C4-2B (cell line): ENCODE measurements at regions not wholly inside any gene's neighbourhood (a gene's known extent, or its start where the extent isn't known, plus 50 kb on each side); places are given as distances from the start of the nearest gene placed in this dataset.

ENCODE experiments used
- H3K27ac ChIP-seq: fragments of 450-650 bp; 2 replicates; pipeline ENCODE4 v1.5.1; 2017
- CTCF ChIP-seq: fragments of 450-650 bp; conservative IDR thresholded peaks from 2 replicates; pipeline ENCODE4 v1.5.1; 2017; ENCODE audit warnings: mild to moderate bottlenecking
- ZFX ChIP-seq: fragments of 450-650 bp; IDR thresholded peaks from 2 replicates; pipeline ENCODE4 v1.6.1; 2017

DNA sequence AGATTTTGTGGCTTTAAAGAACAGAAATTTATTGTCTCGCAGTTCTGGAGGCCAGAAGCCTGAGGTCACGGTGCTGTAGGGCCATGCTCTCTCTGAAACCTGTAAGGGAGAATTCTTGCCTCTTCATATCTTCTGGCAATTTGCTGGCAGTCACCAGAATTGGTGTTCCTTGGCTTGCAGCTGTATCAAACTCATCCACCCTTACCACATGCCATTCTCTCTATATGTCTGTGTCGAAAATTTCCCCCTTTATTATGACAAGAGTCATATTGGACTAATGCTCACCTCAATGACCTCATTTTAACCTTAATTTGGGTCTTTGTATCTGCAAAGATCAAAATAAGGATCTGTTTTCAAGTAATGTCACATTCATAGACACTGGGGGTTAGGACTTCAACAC is 266.7 kb downstream of the IL20RB start:
- H3K27ac ChIP-seq, result no peak overlapping the region
- TF ChIP-seq CTCF (no peak), ZFX (no peak)

DNA sequence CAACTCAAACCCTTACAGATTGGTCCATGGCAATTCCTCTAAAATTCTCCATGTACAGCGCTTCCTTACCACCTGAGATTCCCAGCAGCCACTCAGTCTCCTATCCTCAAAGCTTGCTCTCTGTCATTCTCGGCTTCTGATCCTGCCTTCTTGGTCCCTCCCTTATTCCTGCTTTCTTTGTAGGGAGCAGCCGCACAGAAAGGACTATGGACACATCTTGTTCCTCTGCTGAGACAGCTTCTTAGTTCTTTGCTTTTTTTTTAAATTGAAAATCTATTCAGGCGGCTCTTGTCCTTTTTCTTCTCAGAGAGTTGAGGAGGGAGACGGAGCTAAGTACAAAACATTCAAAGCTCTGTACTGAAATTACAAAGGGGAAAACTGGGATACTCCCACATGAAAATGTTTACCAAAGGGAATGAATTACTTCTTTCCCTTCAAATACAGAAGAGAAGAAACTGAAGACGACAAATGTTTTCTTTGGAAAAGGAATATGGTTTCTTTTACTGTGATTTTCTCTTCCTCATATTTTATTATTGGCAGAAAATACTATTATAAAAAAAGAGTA is 285.1 kb downstream of the IL20RB start:
- no peak overlapping the region for H3K27ac ChIP-seq
- no peak for TF ChIP-seq ZFX
- no peak for TF ChIP-seq CTCF

GRCh38 chr3:137246491-137246890 is 288.7 kb downstream of the IL20RB start:
- no peak overlapping the region for H3K27ac ChIP-seq
- no peak for TF ChIP-seq ZFX
- TF ChIP-seq CTCF, result no peak

GRCh38 chr3:137249311-137249940 is 291.6 kb downstream of the IL20RB start:
- H3K27ac ChIP-seq, result no peak overlapping the region
- TF ChIP-seq ZFX, result no peak
- no peak for TF ChIP-seq CTCF

DNA sequence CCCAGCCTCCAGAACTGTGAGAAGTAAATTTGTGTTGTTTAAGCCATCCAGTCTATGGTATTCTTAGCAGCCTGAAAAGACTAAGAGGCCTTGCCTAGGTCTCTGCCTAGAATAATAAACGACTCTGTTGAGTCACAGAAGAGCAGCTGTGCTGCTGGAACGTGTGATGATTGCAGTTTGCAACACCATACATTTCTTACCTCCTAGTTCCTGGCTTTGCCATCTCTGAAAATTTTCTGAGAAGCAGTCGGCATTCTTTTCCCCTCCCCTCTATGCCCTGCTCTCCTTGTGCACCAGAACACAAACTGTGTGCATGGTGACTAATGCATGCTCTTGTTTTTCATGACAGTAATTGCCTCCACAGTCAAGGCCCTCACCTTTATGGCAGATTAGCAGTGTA is 301.3 kb downstream of the IL20RB start:
- TF ChIP-seq CTCF (no peak), ZFX (no peak)
- H3K27ac ChIP-seq, result no peak overlapping the region

DNA sequence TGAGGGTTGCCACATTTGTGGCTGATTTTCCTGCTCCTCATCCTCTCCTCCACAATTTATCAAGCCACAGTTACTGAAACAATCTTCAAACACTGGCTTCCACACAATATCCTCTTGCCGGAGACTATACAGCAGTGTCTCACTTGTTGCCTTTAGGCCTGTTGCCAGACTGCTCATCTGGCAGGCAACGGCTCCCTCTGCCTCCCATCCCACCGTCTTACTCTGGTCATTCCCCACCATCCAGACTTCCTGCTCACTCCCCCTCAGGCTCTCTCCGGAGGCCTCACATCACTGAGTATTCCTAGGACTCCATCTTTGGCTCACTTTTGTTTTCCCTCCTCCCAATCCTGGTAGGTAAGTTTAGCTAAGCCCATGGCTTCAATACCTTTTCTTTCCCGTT is 301.9 kb downstream of the IL20RB start:
- TF ChIP-seq ZFX (no peak), CTCF (no peak)
- no peak overlapping the region for H3K27ac ChIP-seq

DNA sequence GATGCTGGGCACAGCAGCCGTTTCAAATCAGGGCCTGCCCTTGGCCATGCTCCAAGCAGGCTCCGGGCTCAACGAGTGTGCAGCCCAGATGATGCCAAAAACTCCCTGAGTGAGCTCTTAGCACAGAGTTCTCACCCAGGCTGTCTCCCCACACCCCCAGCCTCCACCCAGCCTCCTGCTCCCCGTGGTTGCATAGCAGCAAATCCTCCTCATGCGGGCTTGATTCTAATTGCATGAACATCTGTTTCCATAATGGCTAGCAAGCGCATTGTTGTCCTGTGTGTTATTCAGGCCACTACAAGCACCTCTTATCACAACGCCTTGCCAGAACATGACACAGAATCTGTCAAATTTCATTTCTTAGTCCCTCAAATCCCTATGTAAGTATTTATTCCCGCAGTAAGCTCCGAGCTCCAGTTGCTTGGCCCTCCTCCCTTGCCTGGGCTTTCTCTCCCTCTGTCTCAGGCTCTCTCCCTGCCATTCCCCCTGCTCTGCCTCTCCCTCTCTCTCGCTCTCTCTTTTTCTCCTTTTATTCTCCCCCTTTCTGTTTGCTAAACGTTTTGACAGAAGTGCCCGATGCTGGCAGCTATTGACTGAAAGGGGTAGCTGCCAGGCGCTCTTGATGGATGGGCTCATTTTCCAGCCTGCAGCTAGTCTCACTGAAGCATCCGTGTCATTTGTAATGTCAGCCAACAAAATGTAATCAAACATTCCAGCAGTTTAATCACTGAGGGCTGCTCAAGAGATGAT is 306.5 kb downstream of the IL20RB start:
- no peak overlapping the region for H3K27ac ChIP-seq
- TF ChIP-seq ZFX, result no peak
- TF ChIP-seq CTCF, result no peak
